HCT116 (cell line): ENCODE measurements at regions not wholly inside any gene's neighbourhood (a gene's known extent, or its start where the extent isn't known, plus 50 kb on each side); places are given as distances from the start of the nearest gene placed in this dataset.

Experiments used
- ATAC-seq: fragments of 200-7000 bp; cut with Tn5 transposase; 2 replicates; pipeline ENCODE4 v1.9.1; 2020; ENCODE audit warnings: mild to moderate bottlenecking, moderate library complexity
- BruUV-seq: library from RNA; stranded (reverse); fragments of 400-500 nt; replicated peaks from 2 replicates; lab custom pipeline; 2021; lab: Mats Ljungman, UMichigan
- CTCF ChIA-PET: fragments of 300-600 bp; sonication (Branson Sonifier 250); formaldehyde crosslinking; loops from one replicate; lab custom pipeline; 2021; ENCODE audit warnings: antibody characterized with exemption; lab: Charles Lee
- POLR2A ChIA-PET: fragments of 300-600, 350-600 bp; sonication (Branson Sonifier 250); formaldehyde crosslinking; loops from one replicate; lab custom pipeline; 2021; ENCODE audit warnings: antibody characterized with exemption; lab: Charles Lee
- RAD21 ChIA-PET, 2 experiments: fragments of 300-600 bp; sonication (Branson Sonifier 250); formaldehyde crosslinking; loops; one replicate each; lab custom pipeline; 2023; ENCODE audit warnings: low total read pairs in 2 of 2; ENCODE audit not compliant: uncharacterized antibody in 2 of 2, unreplicated experiment in 2 of 2, low non-redundant PET in 1 of 2; lab: Charles Lee
- DNase-seq: peaks from one replicate; pipeline ENCODE4 v3.0.0-alpha.2; 2010; ENCODE audit warnings: low read depth, low spot score
- H2AFZ ChIP-seq: fragments of 200-600 bp; shearing (Covaris generic), sonication (generic); 2 replicates; pipeline ENCODE4 v1.6.1; 2017; ENCODE audit warnings: low read depth, mixed run types, mixed read lengths, antibody characterized with exemption, low read length; ENCODE audit not compliant: poor library complexity, severe bottlenecking
- H3K27ac ChIP-seq: 2 replicates; pipeline ENCODE4 v1.5.1; 2012; ENCODE audit warnings: low read depth, low read length
- H3K27me3 ChIP-seq: fragments of 200-600 bp; sonication (generic); 2 replicates; pipeline ENCODE4 v1.6.1; 2016; ENCODE audit warnings: mixed run types, low read length, mixed read lengths; ENCODE audit not compliant: insufficient read depth
- H3K36me3 ChIP-seq, 2 experiments: fragments of 200-500 bp in 1 of 2; fragments of 200-600 bp in 1 of 2; sonication (Bioruptor generic) in 1 of 2; sonication (generic) in 1 of 2; 2 replicates each; pipeline versions ENCODE4 v1.5.1 to v1.6.1; 2014 to 2016; ENCODE audit warnings: low read length in 2 of 2, inconsistent platforms in 1 of 2, mixed read lengths in 1 of 2, mixed run types in 1 of 2; ENCODE audit not compliant: insufficient read depth in 2 of 2, control insufficient read depth in 1 of 2
- H3K4me1 ChIP-seq, 2 experiments: fragments of 200-600 bp in 1 of 2; sonication (generic) in 1 of 2; 2 replicates each; pipeline versions ENCODE4 v1.5.1 to v1.6.1; 2012 to 2017; ENCODE audit warnings: low read length in 2 of 2, inconsistent platforms in 1 of 2, mild to moderate bottlenecking in 1 of 2, mixed read lengths in 1 of 2, mixed run types in 1 of 2, moderate library complexity in 1 of 2; ENCODE audit not compliant: insufficient read depth in 2 of 2, control insufficient read depth in 1 of 2
- H3K4me2 ChIP-seq: fragments of 200-600 bp; sonication (generic); 2 replicates; pipeline ENCODE4 v1.6.1; 2017; ENCODE audit warnings: mixed run types, low read length, mixed read lengths
- H3K4me3 ChIP-seq, 2 experiments: fragments of 200-600 bp in 1 of 2; sonication (generic) in 1 of 2; replicated peaks in 1 of 2; 2 replicates each; pipeline ENCODE4 v1.5.1; 2011 to 2016; ENCODE audit warnings: low read length in 2 of 2, control low read depth in 1 of 2, low read depth in 1 of 2, mild to moderate bottlenecking in 1 of 2, mixed read lengths in 1 of 2, mixed run types in 1 of 2
- H3K79me2 ChIP-seq: fragments of 200-600 bp; sonication (generic); 2 replicates; pipeline ENCODE4 v1.6.1; 2017; ENCODE audit warnings: mild to moderate bottlenecking, mixed run types, low read length, moderate library complexity, mixed read lengths; ENCODE audit not compliant: insufficient read depth
- H3K9ac ChIP-seq: fragments of 200-600 bp; sonication (generic); 2 replicates; pipeline ENCODE4 v1.6.1; 2016; ENCODE audit warnings: low read length, mixed read lengths
- H3K9me2 ChIP-seq: fragments of 200-600 bp; sonication (generic), shearing (Covaris generic); 2 replicates; pipeline ENCODE4 v1.6.1; 2017; ENCODE audit warnings: mixed run types, mild to moderate bottlenecking, moderate library complexity; ENCODE audit not compliant: insufficient read depth
- H3K9me3 ChIP-seq, 2 experiments: fragments of 200-500 bp in 1 of 2; fragments of 200-600 bp in 1 of 2; sonication (Bioruptor generic) in 1 of 2; sonication (generic) in 1 of 2; 2 replicates each; pipeline ENCODE4 v1.6.1; 2014 to 2017; ENCODE audit warnings: low read length in 2 of 2, mixed read lengths in 2 of 2, inconsistent platforms in 1 of 2, low read depth in 1 of 2, mild to moderate bottlenecking in 1 of 2, mixed run types in 1 of 2, moderate library complexity in 1 of 2; ENCODE audit not compliant: control insufficient read depth in 1 of 2, insufficient read depth in 1 of 2
- H4K20me1 ChIP-seq: fragments of 200-600 bp; sonication (generic), shearing (Covaris generic); 2 replicates; pipeline ENCODE4 v1.6.1; 2017; ENCODE audit warnings: mixed run types, mild to moderate bottlenecking, moderate library complexity; ENCODE audit not compliant: insufficient read depth
- CTCF ChIP-seq, 3 experiments: fragments of 200-600 bp in 1 of 3; sonication (generic) in 1 of 3; IDR thresholded peaks in 2 of 3; conservative IDR thresholded peaks in 1 of 3; 2 replicates each; pipeline ENCODE4 v1.5.1; 2012 to 2017; ENCODE audit warnings: low read depth in 2 of 3, low read length in 2 of 3, antibody characterized with exemption in 1 of 3, borderline replicate concordance in 1 of 3, control low read depth in 1 of 3, mild to moderate bottlenecking in 1 of 3, mixed read lengths in 1 of 3, mixed run types in 1 of 3, moderate library complexity in 1 of 3; ENCODE audit not compliant: insufficient read depth in 1 of 3
- EGR1 ChIP-seq: IDR thresholded peaks from 2 replicates; pipeline ENCODE4 v1.6.1; 2012; ENCODE audit warnings: low read depth
- ELF1 ChIP-seq: IDR thresholded peaks from 2 replicates; pipeline ENCODE4 v1.6.1; 2012; ENCODE audit warnings: low read depth, borderline replicate concordance
- EZH2 ChIP-seq: fragments of 200-600 bp; sonication (generic); IDR thresholded peaks from 2 replicates; pipeline ENCODE4 v1.6.1; 2017; ENCODE audit warnings: antibody characterized with exemption, mixed run types
- EZH2phosphoT487 ChIP-seq: fragments of 200-600 bp; IDR thresholded peaks from 2 replicates; pipeline ENCODE4 v1.6.1; 2018; ENCODE audit warnings: antibody characterized with exemption, borderline replicate concordance
- FOSL1 ChIP-seq: IDR thresholded peaks from 2 replicates; pipeline ENCODE4 v1.6.1; 2012; ENCODE audit warnings: low read depth
- JUND ChIP-seq: IDR thresholded peaks from 2 replicates; pipeline ENCODE4 v1.6.1; 2012
- MAX ChIP-seq: IDR thresholded peaks from 2 replicates; pipeline ENCODE4 v1.6.1; 2012
- POLR2AphosphoS5 ChIP-seq: IDR thresholded peaks from 2 replicates; pipeline ENCODE4 v1.6.1; 2011; ENCODE audit warnings: mild to moderate bottlenecking, low read depth, low read length, moderate library complexity
- RAD21 ChIP-seq: IDR thresholded peaks from 2 replicates; pipeline ENCODE4 v1.6.1; 2012; ENCODE audit warnings: low read depth, mild to moderate bottlenecking
- REST ChIP-seq: IDR thresholded peaks from 2 replicates; pipeline ENCODE4 v1.6.1; 2012; ENCODE audit warnings: low read depth
- SIN3A ChIP-seq: IDR thresholded peaks from 2 replicates; pipeline ENCODE4 v1.6.1; 2012; ENCODE audit warnings: low read depth
- SP1 ChIP-seq: IDR thresholded peaks from 2 replicates; pipeline ENCODE4 v1.6.1; 2012; ENCODE audit warnings: low read depth
- TCF7L2 ChIP-seq: IDR thresholded peaks from 2 replicates; pipeline ENCODE4 v1.7.0; 2011; ENCODE audit warnings: borderline replicate concordance, inconsistent platforms; ENCODE audit not compliant: insufficient read depth, insufficient read length; ENCODE audit errors: extremely low read depth
- YY1 ChIP-seq: IDR thresholded peaks from 2 replicates; pipeline ENCODE4 v1.6.1; 2011; ENCODE audit warnings: low read length, low read depth, moderate library complexity, mild to moderate bottlenecking; ENCODE audit not compliant: insufficient replicate concordance; ENCODE audit errors: extremely low read depth
- ZBTB33 ChIP-seq: IDR thresholded peaks from 2 replicates; pipeline ENCODE4 v1.6.1; 2011; ENCODE audit warnings: mild to moderate bottlenecking, low read length, moderate library complexity; ENCODE audit not compliant: insufficient replicate concordance; ENCODE audit errors: extremely low read depth
- ZFX ChIP-seq: fragments of 450-650 bp; IDR thresholded peaks from 2 replicates; pipeline ENCODE4 v1.6.1; 2017
- ZNF274 ChIP-seq: fragments of 200-500 bp; sonication (Bioruptor generic); IDR thresholded peaks from 2 replicates; pipeline ENCODE4 v1.6.1; 2014; ENCODE audit warnings: mild to moderate bottlenecking, low read depth, low read length, inconsistent platforms
- intact Hi-C: fragments of 100-400 bp; cut with micrococcal nuclease; formaldehyde crosslinking; loops from 2 replicates; pipeline ENCODE4 v1.10.0; 2022

- no peak overlapping the region for H3K4me2 ChIP-seq
- no peak overlapping the region for H3K9ac ChIP-seq
- ChIA-PET POLR2A (no interaction called here), CTCF (no interaction called here), RAD21 (no interaction called here)
- no peak overlapping the region for H3K4me3 ChIP-seq
- H3K79me2 ChIP-seq, result no peaks in the 10 kb centered on the region
- no peaks in the 10 kb centered on the region for H3K27me3 ChIP-seq
- no peak overlapping the region for H3K27ac ChIP-seq
- H3K4me1 ChIP-seq, result no peaks in the 10 kb centered on the region
- H3K9me3 ChIP-seq, result no peaks in the 10 kb centered on the region
- DNase-seq (no peak), ATAC-seq (no peak)
- H2AFZ ChIP-seq, result no peak overlapping the region
- intact Hi-C loops, result no loop called here
- H4K20me1 ChIP-seq, result no peaks in the 10 kb centered on the region
- no TSS peak for BruUV-seq
- TF ChIP-seq RAD21, result no peak
- no peak for TF ChIP-seq CTCF (IDR thresholded peaks at IDR 0.05 in 2 of 3, conservative IDR thresholded peaks at IDR 0.05 in 1 of 3; ENCODE audit: borderline replicate concordance in 1 of 3, insufficient read depth in 1 of 3, low read depth in 2 of 3, low read length in 2 of 3)
- TF ChIP-seq ZBTB33, result no peak
- no peak for TF ChIP-seq FOSL1
- no peak for TF ChIP-seq MAX
- no peak for TF ChIP-seq SP1
- no peak for TF ChIP-seq YY1
- TF ChIP-seq EZH2, result no peak
- TF ChIP-seq EZH2phosphoT487, result no peak
- no peak for TF ChIP-seq JUND
- TF ChIP-seq REST, result no peak
- TF ChIP-seq SIN3A, result no peak
- no peak for TF ChIP-seq EGR1
- TF ChIP-seq ELF1, result no peak
- no peak for TF ChIP-seq ZFX
- TF ChIP-seq POLR2AphosphoS5, result no peak
- no peak for TF ChIP-seq TCF7L2
- TF ChIP-seq ZNF274, result no peak
- H3K36me3 ChIP-seq, result no peaks in the 10 kb centered on the region
- no peaks in the 10 kb centered on the region for H3K9me2 ChIP-seq
Measured at GRCh38 chr10:58979711-58980110, 196.7 kb upstream of the PHYHIPL start.
